ENCODE measurements at regions not wholly inside any gene's neighbourhood (a gene's known extent, or its start where the extent isn't known, plus 50 kb on each side); places are given as distances from the start of the nearest gene placed in this dataset.

DNA sequence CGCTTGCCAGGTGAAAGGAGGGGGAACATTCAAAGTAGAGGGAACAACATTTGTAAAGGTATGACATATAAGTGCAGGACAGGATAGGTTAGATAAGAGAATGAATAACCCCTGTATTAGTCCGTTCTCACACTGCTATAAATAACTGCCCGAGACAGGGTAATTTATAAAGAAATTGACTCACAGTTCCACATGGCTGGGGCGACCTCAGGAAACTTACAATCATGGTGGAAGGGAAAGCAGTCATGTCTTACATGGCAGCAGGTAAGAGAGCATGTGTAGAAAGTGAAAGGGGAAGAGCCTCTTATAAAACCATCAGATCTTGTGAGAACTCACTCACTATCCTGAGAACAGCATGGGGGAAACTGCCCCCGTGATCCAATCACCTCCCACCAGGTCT is 223.8 kb downstream of the SOX9 start:
- no peak for TF ChIP-seq EZH2 (IDR thresholded peaks at IDR 0.05)
- no peak for TF ChIP-seq POLR2AphosphoS5 (IDR thresholded peaks at IDR 0.05; ENCODE audit: borderline replicate concordance, low read depth, low read length)
- no peak for TF ChIP-seq FOXP2 (optimal IDR thresholded peaks at IDR 0.05; ENCODE audit: control extremely low read depth, extremely low read length, insufficient read depth)

All from SK-N-MC (cell line).